ENCODE measurements at regions not wholly inside any gene's neighbourhood (a gene's known extent, or its start where the extent isn't known, plus 50 kb on each side); places are given as distances from the start of the nearest gene placed in this dataset.
"Not testable (repeated sequence)": the region's sequence is repeated elsewhere in the genome, so short reads cannot be mapped to it uniquely, and the experiment has no call there.

DNA sequence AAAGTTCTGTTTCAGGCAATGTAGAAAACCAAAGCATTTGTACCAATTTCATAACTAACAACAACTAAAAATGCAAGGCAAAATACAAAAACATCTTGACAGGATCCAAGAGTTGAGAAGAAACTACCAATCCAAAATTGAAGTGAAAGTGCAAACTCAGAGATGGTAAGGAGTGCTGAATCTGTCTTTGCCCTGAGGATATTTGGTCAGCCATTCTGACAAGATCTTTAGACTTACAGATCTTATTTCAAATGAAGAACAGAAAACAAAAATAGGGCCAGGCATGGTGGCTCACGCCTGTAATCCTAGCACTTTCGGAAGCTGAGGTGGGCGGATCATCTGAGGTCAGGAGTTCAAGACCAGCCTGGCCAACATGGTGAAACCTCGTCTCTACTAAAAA, 412.8 kb downstream of the ZFHX3 start:
- Mint-ChIP-seq H3K36me3 (ENCODE audit: low read depth) (peaks cover 11% of the 10 kb centered on the region), H3K9me3 (peaks cover 9% of the 10 kb centered on the region), H3K4me3 (no peak overlapping the region), H3K27ac (no peak overlapping the region), H3K4me1 (ENCODE audit: low read depth) (no peaks in the 10 kb centered on the region), H3K27me3 (no peaks in the 10 kb centered on the region)

DNA sequence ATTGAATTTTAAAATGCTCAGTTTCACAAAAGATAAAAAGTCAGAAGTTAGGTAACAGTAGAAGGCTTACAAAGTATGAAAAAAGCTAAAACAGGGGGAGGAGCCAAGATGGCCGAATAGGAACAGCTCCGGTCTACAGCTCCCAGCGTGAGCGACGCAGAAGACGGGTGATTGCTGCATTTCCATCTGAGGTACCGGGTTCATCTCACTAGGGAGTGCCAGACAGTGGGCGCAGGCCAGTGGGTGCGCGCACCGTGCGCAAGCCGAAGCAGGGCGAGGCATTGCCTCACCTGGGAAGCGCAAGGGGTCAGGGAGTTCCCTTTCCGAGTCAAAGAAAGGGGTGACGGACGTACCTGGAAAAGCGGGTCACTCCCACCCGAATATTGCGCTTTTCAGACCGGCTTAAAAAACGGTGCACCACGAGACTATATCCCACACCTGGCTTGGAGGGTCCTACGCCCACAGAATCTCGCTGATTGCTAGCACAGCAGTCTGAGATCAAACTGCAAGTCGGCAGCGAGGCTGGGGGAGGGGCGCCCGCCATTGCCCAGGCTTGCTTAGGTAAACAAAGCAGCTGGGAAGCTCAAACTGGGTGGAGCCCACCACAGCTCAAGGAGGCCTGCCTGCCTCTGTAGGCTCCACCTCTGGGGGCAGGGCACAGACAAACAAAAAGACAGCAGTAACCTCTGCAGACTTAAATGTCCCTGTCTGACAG, 420.6 kb downstream of the ZFHX3 start:
- not testable (repeated sequence) for H3K9me3 Mint-ChIP-seq

DNA sequence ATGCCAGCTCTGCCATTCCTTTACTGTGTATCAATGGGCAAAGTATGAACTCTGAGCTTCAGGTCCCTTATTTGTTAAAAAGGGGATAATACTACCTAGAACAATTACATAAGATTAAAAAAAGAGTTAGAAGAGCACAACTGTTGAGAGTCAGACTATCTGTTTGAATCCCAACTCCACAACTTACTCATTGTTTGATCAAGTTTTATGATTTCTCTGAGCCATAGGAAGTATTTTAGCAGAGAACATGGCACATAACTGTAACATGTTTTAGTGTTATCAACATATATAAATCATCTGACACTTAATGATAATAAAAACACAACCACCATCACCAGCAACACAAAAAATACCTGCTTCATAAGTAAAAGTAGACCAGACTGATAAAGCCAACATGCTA, 421.3 kb downstream of the ZFHX3 start:
- Mint-ChIP-seq H3K27ac (no peak overlapping the region), H3K36me3 (ENCODE audit: low read depth) (no peaks in the 10 kb centered on the region), H3K4me3 (no peak overlapping the region), H3K27me3 (no peaks in the 10 kb centered on the region), H3K4me1 (ENCODE audit: low read depth) (no peaks in the 10 kb centered on the region), H3K9me3 (no peaks in the 10 kb centered on the region)

More for the DNA sequence above, 420.6 kb downstream of the ZFHX3 start:
- H3K4me3 Mint-ChIP-seq; H3K4me1 Mint-ChIP-seq (ENCODE audit: low read depth); H3K36me3 Mint-ChIP-seq (ENCODE audit: low read depth); H3K27me3 Mint-ChIP-seq; H3K27ac Mint-ChIP-seq: not testable (repeated sequence)

DNA sequence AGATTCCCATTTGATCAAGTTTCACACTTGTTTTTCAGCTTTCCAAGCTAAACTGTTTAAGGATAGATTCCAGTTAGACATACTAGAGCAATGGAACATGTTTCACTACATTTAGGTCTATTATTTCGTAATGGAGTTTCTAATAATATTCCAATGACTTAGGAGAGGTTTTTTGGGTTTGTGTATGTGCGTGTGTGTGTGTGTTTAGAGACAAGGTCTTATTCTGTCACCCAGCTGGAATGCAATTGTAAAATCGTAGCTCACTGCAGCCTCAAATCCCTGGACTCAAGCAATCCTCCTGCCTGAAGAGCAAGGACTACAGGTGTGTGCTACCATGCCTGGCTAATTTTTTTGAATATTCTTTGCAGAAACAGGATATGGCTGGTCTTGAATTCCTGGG, 426.3 kb downstream of the ZFHX3 start:
- no peaks in the 10 kb centered on the region for H3K4me1 Mint-ChIP-seq (ENCODE audit: low read depth)
- no peaks in the 10 kb centered on the region for H3K9me3 Mint-ChIP-seq
- H3K27ac Mint-ChIP-seq, result no peak overlapping the region
- no peaks in the 10 kb centered on the region for H3K36me3 Mint-ChIP-seq (ENCODE audit: low read depth)
- no peaks in the 10 kb centered on the region for H3K27me3 Mint-ChIP-seq
- H3K4me3 Mint-ChIP-seq, result no peak overlapping the region

DNA sequence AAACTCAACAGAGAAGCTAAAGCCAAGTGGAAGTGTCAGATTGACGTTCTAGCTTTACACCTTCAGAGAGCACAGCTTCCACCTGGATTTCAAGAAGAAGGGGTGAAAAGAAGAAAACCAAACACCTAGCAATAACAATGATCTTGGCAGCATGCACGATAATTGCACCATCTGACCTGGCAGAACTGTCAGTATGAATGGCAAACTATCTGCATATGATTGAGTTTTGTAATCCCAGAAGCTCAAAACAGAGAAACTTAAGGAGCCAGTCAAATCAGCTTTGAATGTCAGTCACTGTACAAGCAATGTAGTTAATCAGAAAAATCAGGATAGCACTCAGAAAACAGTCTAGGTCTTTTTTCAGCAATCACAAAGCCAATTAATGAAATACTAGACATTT, 427.1 kb downstream of the ZFHX3 start:
- Mint-ChIP-seq H3K36me3 (ENCODE audit: low read depth) (no peaks in the 10 kb centered on the region), H3K27me3 (no peaks in the 10 kb centered on the region), H3K9me3 (peaks cover 2% of the 10 kb centered on the region), H3K4me3 (no peak overlapping the region), H3K27ac (no peak overlapping the region), H3K4me1 (ENCODE audit: low read depth) (no peaks in the 10 kb centered on the region)

DNA sequence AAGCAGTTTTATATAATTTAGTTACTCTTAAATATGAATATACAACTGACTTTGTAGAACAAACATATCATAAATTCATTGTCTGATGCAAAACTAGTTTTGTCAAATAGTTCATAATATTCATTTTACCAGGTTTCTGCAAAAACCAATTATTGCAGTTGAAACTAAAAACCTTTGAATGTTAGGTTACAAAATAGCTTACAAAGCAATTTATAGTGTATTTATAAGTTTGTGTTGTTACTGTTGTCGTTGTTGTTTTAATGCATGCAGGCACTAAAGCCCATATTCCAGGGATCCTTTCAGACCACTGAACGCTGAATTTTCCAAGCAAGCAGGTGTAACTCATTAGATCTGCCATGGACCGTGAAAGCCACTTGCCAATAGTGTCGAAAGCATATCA, 427.6 kb downstream of the ZFHX3 start:
- Mint-ChIP-seq H3K9me3 (peaks cover 6% of the 10 kb centered on the region), H3K4me3 (no peak overlapping the region), H3K4me1 (ENCODE audit: low read depth) (no peaks in the 10 kb centered on the region), H3K36me3 (ENCODE audit: low read depth) (no peaks in the 10 kb centered on the region), H3K27me3 (no peaks in the 10 kb centered on the region), H3K27ac (no peak overlapping the region)

DNA sequence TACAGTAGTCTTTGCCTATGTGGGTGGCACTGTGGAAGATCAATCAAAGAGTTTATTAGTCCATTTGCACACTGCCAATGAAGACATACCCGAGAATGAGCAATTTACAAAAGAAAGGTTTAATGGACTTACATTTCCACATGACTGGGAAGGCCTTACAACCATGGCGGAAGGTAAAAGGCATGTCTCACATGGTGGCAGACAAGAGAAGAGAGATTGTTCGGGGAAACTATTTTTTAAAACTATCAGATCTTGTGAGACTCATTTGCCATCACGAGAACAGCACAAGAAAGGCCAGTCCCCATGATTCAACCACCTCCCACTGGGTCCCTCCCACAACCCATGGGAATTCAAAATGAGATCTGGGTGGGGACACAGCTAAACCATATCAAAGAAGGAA, 432.1 kb downstream of the ZFHX3 start:
- H3K36me3 Mint-ChIP-seq (ENCODE audit: low read depth), result no peaks in the 10 kb centered on the region
- no peak overlapping the region for H3K4me3 Mint-ChIP-seq
- no peaks in the 10 kb centered on the region for H3K4me1 Mint-ChIP-seq (ENCODE audit: low read depth)
- H3K27me3 Mint-ChIP-seq, result no peaks in the 10 kb centered on the region
- no peak overlapping the region for H3K27ac Mint-ChIP-seq
- H3K9me3 Mint-ChIP-seq, result peaks cover 6% of the 10 kb centered on the region

DNA sequence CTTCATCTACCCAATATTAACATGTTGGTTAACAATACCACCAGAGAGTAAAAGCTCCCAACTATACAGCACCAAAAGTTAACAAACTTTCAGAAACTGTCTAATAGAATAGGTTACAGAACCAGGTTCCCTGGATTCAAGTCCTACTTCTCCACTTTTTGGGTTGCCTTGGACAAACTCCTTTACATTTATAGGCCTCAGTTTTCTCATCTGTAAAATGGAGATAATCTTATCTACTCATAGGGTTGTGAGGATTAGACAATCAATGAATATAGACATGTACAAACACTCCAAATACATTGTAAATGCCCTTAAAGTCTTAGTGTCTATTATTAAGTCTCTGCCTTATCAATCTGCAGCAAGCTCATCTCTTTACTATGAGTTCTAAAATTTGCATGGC, 435.2 kb downstream of the ZFHX3 start:
- Mint-ChIP-seq H3K27me3 (no peaks in the 10 kb centered on the region), H3K27ac (no peak overlapping the region), H3K36me3 (ENCODE audit: low read depth) (no peaks in the 10 kb centered on the region), H3K4me3 (no peak overlapping the region), H3K4me1 (ENCODE audit: low read depth) (peaks cover 8% of the 10 kb centered on the region), H3K9me3 (peaks cover 6% of the 10 kb centered on the region)

DNA sequence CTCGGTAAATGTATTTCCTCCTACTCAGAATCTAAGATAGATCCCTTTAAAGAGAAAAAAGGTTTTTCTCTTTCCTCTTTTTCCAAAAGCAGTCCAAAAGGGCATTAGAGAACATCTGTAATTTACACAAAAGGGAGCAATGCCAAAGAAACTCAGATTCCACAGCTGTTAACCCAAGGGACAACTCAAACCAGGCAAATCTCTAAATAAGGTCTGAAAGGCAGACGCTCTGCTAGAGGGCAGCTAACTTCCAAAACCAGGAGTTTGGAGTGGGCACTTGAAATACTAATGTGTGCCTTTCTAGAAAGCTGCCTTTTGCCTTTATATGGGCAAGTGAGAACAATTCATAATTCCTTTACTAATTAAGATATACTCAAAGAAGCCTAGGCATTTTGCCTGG, 435.7 kb downstream of the ZFHX3 start:
- no peak overlapping the region for H3K27ac Mint-ChIP-seq
- H3K4me1 Mint-ChIP-seq (ENCODE audit: low read depth), result peaks cover 8% of the 10 kb centered on the region
- H3K4me3 Mint-ChIP-seq, result no peak overlapping the region

DNA sequence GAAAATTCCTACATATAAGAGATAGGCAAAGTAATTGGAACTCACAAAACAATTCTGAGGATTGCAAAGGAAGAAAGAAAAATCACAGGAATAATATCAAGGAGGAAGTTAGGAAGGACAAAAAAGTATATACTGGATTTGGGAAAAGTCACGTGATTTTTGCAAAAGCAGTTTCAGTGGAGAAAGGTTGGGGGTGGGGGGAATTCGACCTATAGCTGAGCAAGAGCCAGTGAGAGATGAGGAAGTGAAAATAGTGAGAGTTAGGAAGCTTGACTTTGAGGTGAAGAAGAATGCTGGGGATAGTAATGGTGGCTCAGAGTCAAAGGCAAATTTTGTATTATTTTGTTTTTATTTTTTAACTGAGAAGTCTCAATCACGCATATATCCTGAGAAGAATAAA, 438.0 kb upstream of the PMFBP1 start:
- Mint-ChIP-seq H3K27me3 (no peaks in the 10 kb centered on the region), H3K9me3 (no peaks in the 10 kb centered on the region), H3K4me3 (no peak overlapping the region), H3K36me3 (ENCODE audit: low read depth) (no peaks in the 10 kb centered on the region), H3K4me1 (ENCODE audit: low read depth) (peaks cover 8% of the 10 kb centered on the region), H3K27ac (no peak overlapping the region)

More for the DNA sequence above, 435.7 kb downstream of the ZFHX3 start:
- Mint-ChIP-seq H3K27me3 (no peaks in the 10 kb centered on the region), H3K9me3 (peaks cover 6% of the 10 kb centered on the region), H3K36me3 (ENCODE audit: low read depth) (no peaks in the 10 kb centered on the region)

DNA sequence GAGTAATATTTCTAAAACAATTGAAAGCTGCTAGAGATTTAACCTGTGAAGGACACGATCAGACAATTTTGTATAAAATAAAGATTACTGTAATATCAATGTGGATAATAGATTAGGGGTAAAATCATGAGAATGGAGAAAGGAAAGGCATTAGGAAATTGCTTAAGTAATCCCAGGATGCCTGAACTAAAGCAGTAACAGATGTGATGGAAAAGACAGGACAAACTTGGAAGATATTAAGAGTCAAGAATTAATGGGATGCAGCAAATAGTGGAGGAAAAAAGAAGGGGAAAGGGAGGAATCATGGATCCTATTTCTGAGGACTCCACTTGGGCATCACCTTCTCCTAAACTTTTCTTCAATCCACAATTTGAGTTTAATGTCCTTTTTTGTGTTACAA, 437.1 kb upstream of the PMFBP1 start:
- H3K4me1 Mint-ChIP-seq (ENCODE audit: low read depth), result peaks cover 8% of the 10 kb centered on the region
- H3K27me3 Mint-ChIP-seq, result no peaks in the 10 kb centered on the region
- no peak overlapping the region for H3K27ac Mint-ChIP-seq
- H3K9me3 Mint-ChIP-seq, result no peaks in the 10 kb centered on the region
- no peak overlapping the region for H3K4me3 Mint-ChIP-seq
- H3K36me3 Mint-ChIP-seq (ENCODE audit: low read depth), result no peaks in the 10 kb centered on the region

DNA sequence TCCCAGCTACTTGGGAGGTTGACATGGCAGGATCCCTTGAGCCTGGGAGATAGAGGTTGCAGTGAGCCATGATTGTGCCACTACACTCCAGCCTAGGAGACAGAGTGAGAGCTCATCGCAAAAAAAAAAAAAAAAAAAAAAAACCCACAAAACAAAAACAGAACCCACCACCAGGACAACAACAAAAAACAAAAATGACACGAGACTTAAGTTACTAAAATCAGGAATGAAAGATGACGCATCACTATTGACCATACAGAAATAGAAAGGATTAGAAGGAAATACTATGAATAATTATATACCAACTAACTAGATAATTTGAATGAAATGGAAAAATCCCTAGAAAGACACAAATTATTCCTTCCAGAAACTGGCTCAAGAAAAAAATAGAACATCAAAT, 432.4 kb upstream of the PMFBP1 start:
- Mint-ChIP-seq H3K36me3 (ENCODE audit: low read depth) (peaks cover 5% of the 10 kb centered on the region), H3K27me3 (no peaks in the 10 kb centered on the region), H3K9me3 (peaks cover 10% of the 10 kb centered on the region), H3K4me3 (no peak overlapping the region), H3K27ac (no peak overlapping the region), H3K4me1 (ENCODE audit: low read depth) (no peaks in the 10 kb centered on the region)

DNA sequence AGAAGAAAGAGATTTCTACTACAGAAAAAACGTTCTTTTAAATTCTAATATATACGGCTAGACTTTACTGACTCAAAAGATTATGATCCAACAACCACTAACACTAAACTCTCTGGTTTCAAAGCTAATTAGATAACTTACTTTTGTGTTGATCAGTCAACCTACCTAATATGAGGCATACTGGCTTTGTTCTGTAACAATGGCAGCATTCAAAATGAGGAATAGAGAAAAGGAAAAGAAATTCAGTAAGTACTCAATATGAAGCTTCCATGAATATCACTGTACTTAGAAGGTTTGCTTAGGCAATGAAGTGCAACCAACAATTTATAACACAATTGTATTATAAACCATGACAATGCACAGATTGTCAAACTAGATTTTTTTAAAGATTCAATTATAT, 430.5 kb upstream of the PMFBP1 start:
- H3K36me3 Mint-ChIP-seq (ENCODE audit: low read depth), result peaks cover 5% of the 10 kb centered on the region
- H3K9me3 Mint-ChIP-seq, result peaks cover 10% of the 10 kb centered on the region
- no peaks in the 10 kb centered on the region for H3K4me1 Mint-ChIP-seq (ENCODE audit: low read depth)
- no peak overlapping the region for H3K4me3 Mint-ChIP-seq
- no peaks in the 10 kb centered on the region for H3K27me3 Mint-ChIP-seq
- H3K27ac Mint-ChIP-seq, result no peak overlapping the region

DNA sequence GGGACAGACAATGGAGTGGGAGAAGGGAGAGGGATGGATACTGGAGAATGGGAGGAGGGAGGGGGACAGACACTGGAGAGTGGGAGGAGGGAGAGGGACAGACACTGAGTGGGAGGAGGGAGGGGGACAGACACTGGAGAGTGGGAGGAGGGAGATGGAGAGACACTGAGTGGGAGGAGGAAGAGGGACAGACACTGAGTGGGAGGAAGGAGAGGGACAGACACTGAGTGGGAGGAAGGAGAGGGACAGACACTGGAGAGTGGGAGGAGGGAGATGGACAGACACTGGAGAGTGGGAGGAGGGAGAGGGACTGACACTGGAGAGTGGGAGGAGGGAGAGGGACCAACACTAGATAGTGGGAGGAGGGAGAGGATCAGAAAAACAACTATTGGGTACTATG, 426.7 kb upstream of the PMFBP1 start:
- no peak overlapping the region for H3K27ac Mint-ChIP-seq

DNA sequence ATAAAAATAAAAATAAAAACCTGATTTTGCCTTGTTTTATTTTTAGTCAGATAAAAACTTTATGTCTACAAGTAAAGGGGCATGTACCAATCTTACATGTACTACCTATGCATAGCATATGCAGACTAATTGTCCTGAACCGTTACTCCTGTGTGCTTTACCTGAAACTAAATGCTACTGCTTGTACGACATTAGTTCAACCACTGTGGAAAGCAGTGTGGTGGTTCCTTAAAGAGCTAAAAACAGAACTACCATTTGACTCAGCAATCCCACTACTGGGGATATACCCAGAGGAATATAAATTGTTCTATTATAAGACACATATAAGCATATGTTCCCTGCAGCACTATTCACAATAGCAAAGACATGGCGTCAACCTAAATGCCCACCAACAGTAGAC, 426.0 kb upstream of the PMFBP1 start:
- Mint-ChIP-seq H3K27ac (no peak overlapping the region), H3K4me3 (no peak overlapping the region)

More for the DNA sequence above, 426.7 kb upstream of the PMFBP1 start:
- peaks cover 5% of the 10 kb centered on the region for H3K36me3 Mint-ChIP-seq (ENCODE audit: low read depth)
- H3K27me3 Mint-ChIP-seq, result no peaks in the 10 kb centered on the region
- no peaks in the 10 kb centered on the region for H3K4me1 Mint-ChIP-seq (ENCODE audit: low read depth)
- peaks cover 10% of the 10 kb centered on the region for H3K9me3 Mint-ChIP-seq
- no peak overlapping the region for H3K4me3 Mint-ChIP-seq

DNA sequence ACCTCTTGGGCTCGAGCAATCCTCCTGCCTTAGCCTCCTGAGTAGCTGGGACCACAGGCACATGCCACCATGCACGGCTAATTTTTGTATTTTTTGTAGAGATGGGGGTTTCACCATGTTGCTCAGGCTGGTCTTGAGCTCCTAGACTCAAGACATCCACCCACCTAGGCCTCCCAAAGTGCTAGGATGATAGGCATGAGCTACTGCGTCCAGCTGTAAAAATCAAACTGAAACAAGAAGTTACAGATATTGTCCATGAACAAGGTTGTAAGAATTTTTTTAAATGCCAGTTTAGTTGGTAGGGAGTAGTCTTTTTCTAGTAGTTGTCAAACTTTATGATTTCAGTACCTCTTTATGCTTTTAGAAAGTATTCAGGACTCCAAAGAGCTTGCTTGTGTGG, 424.4 kb upstream of the PMFBP1 start:
- peaks cover 5% of the 10 kb centered on the region for H3K36me3 Mint-ChIP-seq (ENCODE audit: low read depth)
- H3K27ac Mint-ChIP-seq, result no peak overlapping the region
- H3K9me3 Mint-ChIP-seq, result peaks cover 5% of the 10 kb centered on the region
- H3K27me3 Mint-ChIP-seq, result no peaks in the 10 kb centered on the region
- H3K4me1 Mint-ChIP-seq (ENCODE audit: low read depth), result peaks cover 5% of the 10 kb centered on the region
- H3K4me3 Mint-ChIP-seq, result no peak overlapping the region

More for the DNA sequence above, 426.0 kb upstream of the PMFBP1 start:
- peaks cover 5% of the 10 kb centered on the region for H3K36me3 Mint-ChIP-seq (ENCODE audit: low read depth)
- H3K27me3 Mint-ChIP-seq, result no peaks in the 10 kb centered on the region
- no peaks in the 10 kb centered on the region for H3K4me1 Mint-ChIP-seq (ENCODE audit: low read depth)
- peaks cover 9% of the 10 kb centered on the region for H3K9me3 Mint-ChIP-seq
